Heart left ventricle (tissue), 13 donors: ENCODE measurements at regions not wholly inside any gene's neighbourhood (a gene's known extent, or its start where the extent isn't known, plus 50 kb on each side); places are given as distances from the start of the nearest gene placed in this dataset.

Experiments
- CTCF ChIP-seq, 12 donors: fragments of 200-600 bp; sonication (generic) in 4 of 12; IDR thresholded peaks; one replicate each; pipeline versions ENCODE4 v1.5.0 to v1.8.0; 2018 to 2022; ENCODE audit warnings: antibody characterized with exemption in 12 of 12, mild to moderate bottlenecking in 5 of 12
- POLR2A ChIP-seq, 2 donors: fragments of 450-650 bp; IDR thresholded peaks; one replicate each; pipeline ENCODE4 v1.6.1; 2017; ENCODE audit warnings: antibody characterized with exemption in 2 of 2, mild to moderate bottlenecking in 2 of 2, moderate library complexity in 2 of 2
- donor health status: ischemic (EF 13 %, LVEDD 7.1; RV severe dilation, severe dysfunction).
- donor health status: DM: no; HTN: yes; CAD: no.
- donor health status: DM: no; HTN: no; CAD: no.
- donor health status: ischemic (EF 25% LVEDD 6.9; RV normal size, moderate dysfunction).
- donor health status: ischemic (EF 25% LVEDD 5.7; RV mildly dilated, moderate dysfunction).
- donor health status: ischemic (EF 35%, LVEDD 5.7; RV mildly dilated, moderate dysfunction).
- donor health status: nonischemic (EF 11% LVEDD 7.7; RV severe dilation, severe dysfunction).
- donor health status: DM: yes; HTN: yes; CAD: no.
- donor health status: PGD.
- donor health status: ischemic (EF 29% LVEDD 5.4; RV normal size, mild dysfunction).
- donor health status: nonischemic (EF 23%, LVEDD 6.1; RV moderate dilation, normal function).

GRCh38 chr1:95311762-95312161 lies 77.8 kb downstream of the RWDD3 start:
- no peak for TF ChIP-seq CTCF (IDR thresholded peaks at IDR 0.05)
- no peak for TF ChIP-seq POLR2A (IDR thresholded peaks at IDR 0.05)
